HepG2 (cell line): ENCODE measurements at regions not wholly inside any gene's neighbourhood (a gene's known extent, or its start where the extent isn't known, plus 50 kb on each side); places are given as distances from the start of the nearest gene placed in this dataset.

Experiments used
- CTCF ChIP-seq: sonication (generic); formaldehyde crosslinking; IDR thresholded peaks from 2 replicates; pipeline ENCODE4 v1.5.0; 2020; ENCODE audit warnings: mild to moderate bottlenecking, missing genetic modification reagents, moderate library complexity
- MXI1 ChIP-seq: IDR thresholded peaks from 3 replicates; pipeline ENCODE4 v1.6.1; 2012; ENCODE audit warnings: low read depth, low read length, inconsistent platforms, borderline replicate concordance
- SOX13 ChIP-seq, 3 experiments: fragments of 450-650 bp in 1 of 3; sonication (generic) in 1 of 3; formaldehyde crosslinking in 1 of 3; IDR thresholded peaks in 2 of 3; conservative IDR thresholded peaks in 1 of 3; 2 replicates each; pipeline versions ENCODE4 v1.5.0 to v1.6.1; 2016 to 2020; ENCODE audit warnings: antibody characterized with exemption in 1 of 3, mild to moderate bottlenecking in 1 of 3, missing compliant biosample characterization in 1 of 3, missing genetic modification reagents in 1 of 3, moderate library complexity in 1 of 3
- TF ChIP-seq, protein P1 (sequence below): sonication (generic); formaldehyde crosslinking; IDR thresholded peaks from 2 replicates; pipeline ENCODE4 v1.4.0; 2020; ENCODE audit warnings: missing genetic modification reagents, borderline replicate concordance

GRCh38 chr12:30142301-30142700 is 358.6 kb upstream of the TMTC1 start:
- no peak for TF ChIP-seq CTCF (CRISPR knock-in tag)
- no peak for TF ChIP-seq SOX13 (IDR thresholded peaks at IDR 0.05)
- TF ChIP-seq SOX13 (CRISPR knock-in tag; conservative IDR thresholded peaks at IDR 0.05 in 1 of 2, IDR thresholded peaks at IDR 0.05 in 1 of 2), result no peak
- TF ChIP-seq, protein P1, sequence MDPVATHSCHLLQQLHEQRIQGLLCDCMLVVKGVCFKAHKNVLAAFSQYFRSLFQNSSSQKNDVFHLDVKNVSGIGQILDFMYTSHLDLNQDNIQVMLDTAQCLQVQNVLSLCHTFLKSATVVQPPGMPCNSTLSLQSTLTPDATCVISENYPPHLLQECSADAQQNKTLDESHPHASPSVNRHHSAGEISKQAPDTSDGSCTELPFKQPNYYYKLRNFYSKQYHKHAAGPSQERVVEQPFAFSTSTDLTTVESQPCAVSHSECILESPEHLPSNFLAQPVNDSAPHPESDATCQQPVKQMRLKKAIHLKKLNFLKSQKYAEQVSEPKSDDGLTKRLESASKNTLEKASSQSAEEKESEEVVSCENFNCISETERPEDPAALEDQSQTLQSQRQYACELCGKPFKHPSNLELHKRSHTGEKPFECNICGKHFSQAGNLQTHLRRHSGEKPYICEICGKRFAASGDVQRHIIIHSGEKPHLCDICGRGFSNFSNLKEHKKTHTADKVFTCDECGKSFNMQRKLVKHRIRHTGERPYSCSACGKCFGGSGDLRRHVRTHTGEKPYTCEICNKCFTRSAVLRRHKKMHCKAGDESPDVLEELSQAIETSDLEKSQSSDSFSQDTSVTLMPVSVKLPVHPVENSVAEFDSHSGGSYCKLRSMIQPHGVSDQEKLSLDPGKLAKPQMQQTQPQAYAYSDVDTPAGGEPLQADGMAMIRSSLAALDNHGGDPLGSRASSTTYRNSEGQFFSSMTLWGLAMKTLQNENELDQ (CRISPR knock-in tag), result no peak
- TF ChIP-seq MXI1, result no peak
